ENCODE measurements at regions not wholly inside any gene's neighbourhood (a gene's known extent, or its start where the extent isn't known, plus 50 kb on each side); places are given as distances from the start of the nearest gene placed in this dataset.

GRCh38 chr6:1137849-1138248, 174.0 kb upstream of the FOXQ1 start:
- no peaks in the 10 kb centered on the region for H3K9me3 Mint-ChIP-seq
- H3K27me3 Mint-ChIP-seq: peaks cover 10% of the 10 kb centered on the region
- H3K27ac Mint-ChIP-seq: no peak overlapping the region
- H3K36me3 Mint-ChIP-seq (ENCODE audit: low read depth): no peaks in the 10 kb centered on the region
- DNase-seq: no peak
- no peak overlapping the region for H3K4me3 Mint-ChIP-seq
- no peaks in the 10 kb centered on the region for H3K4me1 Mint-ChIP-seq
- intact Hi-C loops (cut with micrococcal nuclease): no loop called here

GRCh38 chr6:1136827-1137226, 175.1 kb upstream of the FOXQ1 start:
- intact Hi-C loops (cut with micrococcal nuclease): no loop called here
- Mint-ChIP-seq H3K36me3 (ENCODE audit: low read depth) (no peaks in the 10 kb centered on the region), H3K4me3 (no peak overlapping the region)

GRCh38 chr6:1136415-1136774, 175.5 kb upstream of the FOXQ1 start:
- peaks cover 16% of the 10 kb centered on the region for H3K27me3 Mint-ChIP-seq
- no peak overlapping the region for H3K4me3 Mint-ChIP-seq
- H3K36me3 Mint-ChIP-seq (ENCODE audit: low read depth): no peaks in the 10 kb centered on the region
- H3K27ac Mint-ChIP-seq: no peak overlapping the region
- no peaks in the 10 kb centered on the region for H3K9me3 Mint-ChIP-seq
- intact Hi-C loops (cut with micrococcal nuclease): no loop called here
- H3K4me1 Mint-ChIP-seq: peaks cover 2% of the 10 kb centered on the region
- DNase-seq: no peak

More at GRCh38 chr6:1136827-1137226, 175.1 kb upstream of the FOXQ1 start:
- peaks cover 13% of the 10 kb centered on the region for H3K27me3 Mint-ChIP-seq
- H3K27ac Mint-ChIP-seq: no peak overlapping the region
- no peaks in the 10 kb centered on the region for H3K9me3 Mint-ChIP-seq
- DNase-seq: no peak
- no peaks in the 10 kb centered on the region for H3K4me1 Mint-ChIP-seq

GRCh38 chr6:1135726-1136414, 176.0 kb upstream of the FOXQ1 start:
- Mint-ChIP-seq H3K4me1 (peaks cover 2% of the 10 kb centered on the region), H3K27ac (no peak overlapping the region), H3K9me3 (no peaks in the 10 kb centered on the region), H3K27me3 (peaks cover 16% of the 10 kb centered on the region), H3K4me3 (no peak overlapping the region), H3K36me3 (ENCODE audit: low read depth) (no peaks in the 10 kb centered on the region)
- intact Hi-C loops (cut with micrococcal nuclease): no loop called here
- DNase-seq: no peak

- no peaks in the 10 kb centered on the region for H3K36me3 Mint-ChIP-seq (ENCODE audit: low read depth)
- H3K4me3 Mint-ChIP-seq: no peak overlapping the region
- H3K9me3 Mint-ChIP-seq: no peaks in the 10 kb centered on the region
- no peak overlapping the region for H3K27ac Mint-ChIP-seq
- no peak for DNase-seq
- peaks cover 2% of the 10 kb centered on the region for H3K4me1 Mint-ChIP-seq
- H3K27me3 Mint-ChIP-seq: peaks cover 13% of the 10 kb centered on the region
- intact Hi-C loops (cut with micrococcal nuclease): no loop called here
These were observed 180.4 kb upstream of the FOXQ1 start for GRCh38 chr6:1131285-1132079.

GRCh38 chr6:1130709-1131108, 181.2 kb upstream of the FOXQ1 start:
- peaks cover 13% of the 10 kb centered on the region for H3K27me3 Mint-ChIP-seq
- H3K4me3 Mint-ChIP-seq: no peak overlapping the region
- intact Hi-C loops (cut with micrococcal nuclease): no loop called here
- no peak for DNase-seq
- no peaks in the 10 kb centered on the region for H3K36me3 Mint-ChIP-seq (ENCODE audit: low read depth)
- peaks cover 2% of the 10 kb centered on the region for H3K4me1 Mint-ChIP-seq
- H3K9me3 Mint-ChIP-seq: no peaks in the 10 kb centered on the region
- no peak overlapping the region for H3K27ac Mint-ChIP-seq

GRCh38 chr6:1129131-1129530, 182.8 kb upstream of the FOXQ1 start:
- H3K4me1 Mint-ChIP-seq: peaks cover 2% of the 10 kb centered on the region
- no peak overlapping the region for H3K4me3 Mint-ChIP-seq
- DNase-seq: no peak
- intact Hi-C loops (cut with micrococcal nuclease): no loop called here
- H3K36me3 Mint-ChIP-seq (ENCODE audit: low read depth): no peaks in the 10 kb centered on the region
- peaks cover 9% of the 10 kb centered on the region for H3K27me3 Mint-ChIP-seq
- no peak overlapping the region for H3K27ac Mint-ChIP-seq
- no peaks in the 10 kb centered on the region for H3K9me3 Mint-ChIP-seq

- no peak overlapping the region for H3K27ac Mint-ChIP-seq
- peaks cover 2% of the 10 kb centered on the region for H3K4me1 Mint-ChIP-seq
- no peak overlapping the region for H3K4me3 Mint-ChIP-seq
- DNase-seq: no peak
- peaks cover 4% of the 10 kb centered on the region for H3K27me3 Mint-ChIP-seq
- intact Hi-C loops (cut with micrococcal nuclease): no loop called here
- no peaks in the 10 kb centered on the region for H3K36me3 Mint-ChIP-seq (ENCODE audit: low read depth)
- no peaks in the 10 kb centered on the region for H3K9me3 Mint-ChIP-seq
These were observed 184.2 kb upstream of the FOXQ1 start for GRCh38 chr6:1127597-1128288.

- no peaks in the 10 kb centered on the region for H3K36me3 Mint-ChIP-seq (ENCODE audit: low read depth)
- H3K27ac Mint-ChIP-seq: no peak overlapping the region
- H3K27me3 Mint-ChIP-seq: peaks cover 3% of the 10 kb centered on the region
- DNase-seq: no peak
- H3K4me1 Mint-ChIP-seq: peaks cover 2% of the 10 kb centered on the region
- H3K4me3 Mint-ChIP-seq: no peak overlapping the region
- intact Hi-C loops (cut with micrococcal nuclease): no loop called here
- H3K9me3 Mint-ChIP-seq: no peaks in the 10 kb centered on the region
These were observed 184.8 kb upstream of the FOXQ1 start for GRCh38 chr6:1127129-1127528.

- Mint-ChIP-seq H3K4me3 (no peak overlapping the region), H3K4me1 (no peaks in the 10 kb centered on the region), H3K27ac (no peak overlapping the region), H3K36me3 (ENCODE audit: low read depth) (no peaks in the 10 kb centered on the region), H3K27me3 (no peaks in the 10 kb centered on the region), H3K9me3 (no peaks in the 10 kb centered on the region)
- no peak for DNase-seq
- intact Hi-C loops (cut with micrococcal nuclease): no loop called here
These were observed 185.9 kb upstream of the FOXQ1 start for GRCh38 chr6:1126036-1126435.

- Mint-ChIP-seq H3K27ac (no peak overlapping the region), H3K27me3 (no peaks in the 10 kb centered on the region), H3K4me1 (no peaks in the 10 kb centered on the region), H3K36me3 (ENCODE audit: low read depth) (no peaks in the 10 kb centered on the region), H3K9me3 (no peaks in the 10 kb centered on the region), H3K4me3 (no peak overlapping the region)
- intact Hi-C loops (cut with micrococcal nuclease): no loop called here
- no peak for DNase-seq
These were observed 186.6 kb upstream of the FOXQ1 start for GRCh38 chr6:1125297-1125696.

- intact Hi-C loops (cut with micrococcal nuclease): no loop called here
These were observed 187.0 kb upstream of the FOXQ1 start for GRCh38 chr6:1124885-1125284.

GRCh38 chr6:1123386-1124375, 188.2 kb upstream of the FOXQ1 start:
- no peak overlapping the region for H3K4me3 Mint-ChIP-seq
- peaks cover 3% of the 10 kb centered on the region for H3K27me3 Mint-ChIP-seq
- DNase-seq: no peak
- intact Hi-C loops (cut with micrococcal nuclease): no loop called here
- H3K36me3 Mint-ChIP-seq (ENCODE audit: low read depth): no peaks in the 10 kb centered on the region
- no peak overlapping the region for H3K27ac Mint-ChIP-seq
- H3K4me1 Mint-ChIP-seq: no peaks in the 10 kb centered on the region
- H3K9me3 Mint-ChIP-seq: no peaks in the 10 kb centered on the region

More at GRCh38 chr6:1124885-1125284, 187.0 kb upstream of the FOXQ1 start:
- Mint-ChIP-seq H3K27ac (no peak overlapping the region), H3K27me3 (no peaks in the 10 kb centered on the region), H3K36me3 (ENCODE audit: low read depth) (no peaks in the 10 kb centered on the region), H3K9me3 (no peaks in the 10 kb centered on the region), H3K4me1 (no peaks in the 10 kb centered on the region), H3K4me3 (no peak overlapping the region)
- DNase-seq: no peak

Measured in activated CD4-positive, alpha-beta T cell treated with anti-CD3 and anti-CD28 coated beads, Interleukin-2, amount 10 ng/mL, durations not matched to agents 24 days and 14 days (primary cell).